HCT116 (cell line): ENCODE measurements at regions not wholly inside any gene's neighbourhood (a gene's known extent, or its start where the extent isn't known, plus 50 kb on each side); places are given as distances from the start of the nearest gene placed in this dataset.

Experiments
- ATAC-seq: fragments of 200-7000 bp; cut with Tn5 transposase; 2 replicates; pipeline ENCODE4 v1.9.1; 2020; ENCODE audit warnings: mild to moderate bottlenecking, moderate library complexity
- BruUV-seq: library from RNA; stranded (reverse); fragments of 400-500 nt; replicated peaks from 2 replicates; lab custom pipeline; 2021; lab: Mats Ljungman, UMichigan
- CTCF ChIA-PET: fragments of 300-600 bp; sonication (Branson Sonifier 250); formaldehyde crosslinking; loops from one replicate; lab custom pipeline; 2021; ENCODE audit warnings: antibody characterized with exemption; lab: Charles Lee
- POLR2A ChIA-PET: fragments of 300-600, 350-600 bp; sonication (Branson Sonifier 250); formaldehyde crosslinking; loops from one replicate; lab custom pipeline; 2021; ENCODE audit warnings: antibody characterized with exemption; lab: Charles Lee
- RAD21 ChIA-PET, 2 experiments: fragments of 300-600 bp; sonication (Branson Sonifier 250); formaldehyde crosslinking; loops; one replicate each; lab custom pipeline; 2023; ENCODE audit warnings: low total read pairs in 2 of 2; ENCODE audit not compliant: uncharacterized antibody in 2 of 2, unreplicated experiment in 2 of 2, low non-redundant PET in 1 of 2; lab: Charles Lee
- DNase-seq: peaks from one replicate; pipeline ENCODE4 v3.0.0-alpha.2; 2010; ENCODE audit warnings: low read depth, low spot score
- H2AFZ ChIP-seq: fragments of 200-600 bp; shearing (Covaris generic), sonication (generic); 2 replicates; pipeline ENCODE4 v1.6.1; 2017; ENCODE audit warnings: low read depth, mixed run types, mixed read lengths, antibody characterized with exemption, low read length; ENCODE audit not compliant: poor library complexity, severe bottlenecking
- H3K27ac ChIP-seq: 2 replicates; pipeline ENCODE4 v1.5.1; 2012; ENCODE audit warnings: low read depth, low read length
- H3K27me3 ChIP-seq: fragments of 200-600 bp; sonication (generic); 2 replicates; pipeline ENCODE4 v1.6.1; 2016; ENCODE audit warnings: mixed run types, low read length, mixed read lengths; ENCODE audit not compliant: insufficient read depth
- H3K36me3 ChIP-seq, 2 experiments: fragments of 200-500 bp in 1 of 2; fragments of 200-600 bp in 1 of 2; sonication (Bioruptor generic) in 1 of 2; sonication (generic) in 1 of 2; 2 replicates each; pipeline versions ENCODE4 v1.5.1 to v1.6.1; 2014 to 2016; ENCODE audit warnings: low read length in 2 of 2, inconsistent platforms in 1 of 2, mixed read lengths in 1 of 2, mixed run types in 1 of 2; ENCODE audit not compliant: insufficient read depth in 2 of 2, control insufficient read depth in 1 of 2
- H3K4me1 ChIP-seq, 2 experiments: fragments of 200-600 bp in 1 of 2; sonication (generic) in 1 of 2; 2 replicates each; pipeline versions ENCODE4 v1.5.1 to v1.6.1; 2012 to 2017; ENCODE audit warnings: low read length in 2 of 2, inconsistent platforms in 1 of 2, mild to moderate bottlenecking in 1 of 2, mixed read lengths in 1 of 2, mixed run types in 1 of 2, moderate library complexity in 1 of 2; ENCODE audit not compliant: insufficient read depth in 2 of 2, control insufficient read depth in 1 of 2
- H3K4me2 ChIP-seq: fragments of 200-600 bp; sonication (generic); 2 replicates; pipeline ENCODE4 v1.6.1; 2017; ENCODE audit warnings: mixed run types, low read length, mixed read lengths
- H3K4me3 ChIP-seq, 2 experiments: fragments of 200-600 bp in 1 of 2; sonication (generic) in 1 of 2; replicated peaks in 1 of 2; 2 replicates each; pipeline ENCODE4 v1.5.1; 2011 to 2016; ENCODE audit warnings: low read length in 2 of 2, control low read depth in 1 of 2, low read depth in 1 of 2, mild to moderate bottlenecking in 1 of 2, mixed read lengths in 1 of 2, mixed run types in 1 of 2
- H3K79me2 ChIP-seq: fragments of 200-600 bp; sonication (generic); 2 replicates; pipeline ENCODE4 v1.6.1; 2017; ENCODE audit warnings: mild to moderate bottlenecking, mixed run types, low read length, moderate library complexity, mixed read lengths; ENCODE audit not compliant: insufficient read depth
- H3K9ac ChIP-seq: fragments of 200-600 bp; sonication (generic); 2 replicates; pipeline ENCODE4 v1.6.1; 2016; ENCODE audit warnings: low read length, mixed read lengths
- H3K9me2 ChIP-seq: fragments of 200-600 bp; sonication (generic), shearing (Covaris generic); 2 replicates; pipeline ENCODE4 v1.6.1; 2017; ENCODE audit warnings: mixed run types, mild to moderate bottlenecking, moderate library complexity; ENCODE audit not compliant: insufficient read depth
- H3K9me3 ChIP-seq, 2 experiments: fragments of 200-500 bp in 1 of 2; fragments of 200-600 bp in 1 of 2; sonication (Bioruptor generic) in 1 of 2; sonication (generic) in 1 of 2; 2 replicates each; pipeline ENCODE4 v1.6.1; 2014 to 2017; ENCODE audit warnings: low read length in 2 of 2, mixed read lengths in 2 of 2, inconsistent platforms in 1 of 2, low read depth in 1 of 2, mild to moderate bottlenecking in 1 of 2, mixed run types in 1 of 2, moderate library complexity in 1 of 2; ENCODE audit not compliant: control insufficient read depth in 1 of 2, insufficient read depth in 1 of 2
- H4K20me1 ChIP-seq: fragments of 200-600 bp; sonication (generic), shearing (Covaris generic); 2 replicates; pipeline ENCODE4 v1.6.1; 2017; ENCODE audit warnings: mixed run types, mild to moderate bottlenecking, moderate library complexity; ENCODE audit not compliant: insufficient read depth
- CEBPB ChIP-seq: IDR thresholded peaks from 2 replicates; pipeline ENCODE4 v1.6.1; 2012; ENCODE audit warnings: low read depth
- EGR1 ChIP-seq: IDR thresholded peaks from 2 replicates; pipeline ENCODE4 v1.6.1; 2012; ENCODE audit warnings: low read depth
- ELF1 ChIP-seq: IDR thresholded peaks from 2 replicates; pipeline ENCODE4 v1.6.1; 2012; ENCODE audit warnings: low read depth, borderline replicate concordance
- EZH2 ChIP-seq: fragments of 200-600 bp; sonication (generic); IDR thresholded peaks from 2 replicates; pipeline ENCODE4 v1.6.1; 2017; ENCODE audit warnings: antibody characterized with exemption, mixed run types
- FOSL1 ChIP-seq: IDR thresholded peaks from 2 replicates; pipeline ENCODE4 v1.6.1; 2012; ENCODE audit warnings: low read depth
- JUND ChIP-seq: IDR thresholded peaks from 2 replicates; pipeline ENCODE4 v1.6.1; 2012
- POLR2A ChIP-seq: IDR thresholded peaks from 2 replicates; pipeline ENCODE4 v1.7.0; 2011; ENCODE audit warnings: borderline replicate concordance; ENCODE audit not compliant: insufficient read depth, insufficient read length; ENCODE audit errors: extremely low read depth
- POLR2AphosphoS5 ChIP-seq: IDR thresholded peaks from 2 replicates; pipeline ENCODE4 v1.6.1; 2011; ENCODE audit warnings: mild to moderate bottlenecking, low read depth, low read length, moderate library complexity
- RAD21 ChIP-seq: IDR thresholded peaks from 2 replicates; pipeline ENCODE4 v1.6.1; 2012; ENCODE audit warnings: low read depth, mild to moderate bottlenecking
- REST ChIP-seq: IDR thresholded peaks from 2 replicates; pipeline ENCODE4 v1.6.1; 2012; ENCODE audit warnings: low read depth
- SP1 ChIP-seq: IDR thresholded peaks from 2 replicates; pipeline ENCODE4 v1.6.1; 2012; ENCODE audit warnings: low read depth
- SRF ChIP-seq: IDR thresholded peaks from 2 replicates; pipeline ENCODE4 v1.6.1; 2012; ENCODE audit warnings: low read depth
- TCF7L2 ChIP-seq: IDR thresholded peaks from 2 replicates; pipeline ENCODE4 v1.7.0; 2011; ENCODE audit warnings: borderline replicate concordance, inconsistent platforms; ENCODE audit not compliant: insufficient read depth, insufficient read length; ENCODE audit errors: extremely low read depth
- YY1 ChIP-seq: IDR thresholded peaks from 2 replicates; pipeline ENCODE4 v1.6.1; 2011; ENCODE audit warnings: low read length, low read depth, moderate library complexity, mild to moderate bottlenecking; ENCODE audit not compliant: insufficient replicate concordance; ENCODE audit errors: extremely low read depth
- ZFX ChIP-seq: fragments of 450-650 bp; IDR thresholded peaks from 2 replicates; pipeline ENCODE4 v1.6.1; 2017
- intact Hi-C: fragments of 100-400 bp; cut with micrococcal nuclease; formaldehyde crosslinking; loops from 2 replicates; pipeline ENCODE4 v1.10.0; 2022
- TF ChIP-seq, protein P1 (sequence below), 3 experiments: fragments of 200-600 bp in 1 of 3; sonication (generic) in 1 of 3; IDR thresholded peaks in 2 of 3; conservative IDR thresholded peaks in 1 of 3; 2 replicates each; pipeline ENCODE4 v1.5.1; 2012 to 2017; ENCODE audit warnings: low read depth in 2 of 3, low read length in 2 of 3, antibody characterized with exemption in 1 of 3, borderline replicate concordance in 1 of 3, control low read depth in 1 of 3, mild to moderate bottlenecking in 1 of 3, mixed read lengths in 1 of 3, mixed run types in 1 of 3, moderate library complexity in 1 of 3; ENCODE audit not compliant: insufficient read depth in 1 of 3
- TF ChIP-seq, protein P2 (sequence below): IDR thresholded peaks from 2 replicates; pipeline ENCODE4 v1.6.1; 2011; ENCODE audit warnings: mild to moderate bottlenecking, low read length, moderate library complexity; ENCODE audit not compliant: insufficient replicate concordance; ENCODE audit errors: extremely low read depth
- TF ChIP-seq, protein P3 (sequence below): IDR thresholded peaks from 2 replicates; pipeline ENCODE4 v1.6.1; 2012

- TF ChIP-seq, protein P1, sequence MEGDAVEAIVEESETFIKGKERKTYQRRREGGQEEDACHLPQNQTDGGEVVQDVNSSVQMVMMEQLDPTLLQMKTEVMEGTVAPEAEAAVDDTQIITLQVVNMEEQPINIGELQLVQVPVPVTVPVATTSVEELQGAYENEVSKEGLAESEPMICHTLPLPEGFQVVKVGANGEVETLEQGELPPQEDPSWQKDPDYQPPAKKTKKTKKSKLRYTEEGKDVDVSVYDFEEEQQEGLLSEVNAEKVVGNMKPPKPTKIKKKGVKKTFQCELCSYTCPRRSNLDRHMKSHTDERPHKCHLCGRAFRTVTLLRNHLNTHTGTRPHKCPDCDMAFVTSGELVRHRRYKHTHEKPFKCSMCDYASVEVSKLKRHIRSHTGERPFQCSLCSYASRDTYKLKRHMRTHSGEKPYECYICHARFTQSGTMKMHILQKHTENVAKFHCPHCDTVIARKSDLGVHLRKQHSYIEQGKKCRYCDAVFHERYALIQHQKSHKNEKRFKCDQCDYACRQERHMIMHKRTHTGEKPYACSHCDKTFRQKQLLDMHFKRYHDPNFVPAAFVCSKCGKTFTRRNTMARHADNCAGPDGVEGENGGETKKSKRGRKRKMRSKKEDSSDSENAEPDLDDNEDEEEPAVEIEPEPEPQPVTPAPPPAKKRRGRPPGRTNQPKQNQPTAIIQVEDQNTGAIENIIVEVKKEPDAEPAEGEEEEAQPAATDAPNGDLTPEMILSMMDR (IDR thresholded peaks at IDR 0.05 in 2 of 3, conservative IDR thresholded peaks at IDR 0.05 in 1 of 3; ENCODE audit: borderline replicate concordance in 1 of 3, insufficient read depth in 1 of 3, low read depth in 2 of 3, low read length in 2 of 3) = no peak
- no peak for TF ChIP-seq EGR1
These were observed 470.9 kb downstream of the ETS1 start (continued) for GRCh38 chr11:128116447-128116846.

- intact Hi-C loops = no loop called here
- H3K27ac ChIP-seq = no peak overlapping the region
- no peaks in the 10 kb centered on the region for H3K9me2 ChIP-seq
- no peaks in the 10 kb centered on the region for H4K20me1 ChIP-seq
- no peak overlapping the region for H3K4me2 ChIP-seq
- no TSS peak for BruUV-seq
- H3K79me2 ChIP-seq = no peaks in the 10 kb centered on the region
- DNase-seq = no peak
- H2AFZ ChIP-seq = no peak overlapping the region
- RAD21 ChIA-PET = no interaction called here
- H3K9me3 ChIP-seq = no peaks in the 10 kb centered on the region
- H3K36me3 ChIP-seq = no peaks in the 10 kb centered on the region
- 0 out of 2 replicates have a peak, but pooled peaks cover 5% of the 10 kb centered on the region for H3K27me3 ChIP-seq
- CTCF ChIA-PET = no interaction called here
- POLR2A ChIA-PET = no interaction called here
- no peak for ATAC-seq
- H3K4me1 ChIP-seq = no peaks in the 10 kb centered on the region
- no peak overlapping the region for H3K4me3 ChIP-seq
- TF ChIP-seq, protein P2, sequence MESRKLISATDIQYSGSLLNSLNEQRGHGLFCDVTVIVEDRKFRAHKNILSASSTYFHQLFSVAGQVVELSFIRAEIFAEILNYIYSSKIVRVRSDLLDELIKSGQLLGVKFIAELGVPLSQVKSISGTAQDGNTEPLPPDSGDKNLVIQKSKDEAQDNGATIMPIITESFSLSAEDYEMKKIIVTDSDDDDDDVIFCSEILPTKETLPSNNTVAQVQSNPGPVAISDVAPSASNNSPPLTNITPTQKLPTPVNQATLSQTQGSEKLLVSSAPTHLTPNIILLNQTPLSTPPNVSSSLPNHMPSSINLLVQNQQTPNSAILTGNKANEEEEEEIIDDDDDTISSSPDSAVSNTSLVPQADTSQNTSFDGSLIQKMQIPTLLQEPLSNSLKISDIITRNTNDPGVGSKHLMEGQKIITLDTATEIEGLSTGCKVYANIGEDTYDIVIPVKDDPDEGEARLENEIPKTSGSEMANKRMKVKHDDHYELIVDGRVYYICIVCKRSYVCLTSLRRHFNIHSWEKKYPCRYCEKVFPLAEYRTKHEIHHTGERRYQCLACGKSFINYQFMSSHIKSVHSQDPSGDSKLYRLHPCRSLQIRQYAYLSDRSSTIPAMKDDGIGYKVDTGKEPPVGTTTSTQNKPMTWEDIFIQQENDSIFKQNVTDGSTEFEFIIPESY = no peak
- TF ChIP-seq, protein P3, sequence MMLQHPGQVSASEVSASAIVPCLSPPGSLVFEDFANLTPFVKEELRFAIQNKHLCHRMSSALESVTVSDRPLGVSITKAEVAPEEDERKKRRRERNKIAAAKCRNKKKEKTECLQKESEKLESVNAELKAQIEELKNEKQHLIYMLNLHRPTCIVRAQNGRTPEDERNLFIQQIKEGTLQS = no peak
- TF ChIP-seq REST (no peak), ZFX (no peak), POLR2A (no peak), EZH2 (no peak), RAD21 (no peak), TCF7L2 (no peak), SP1 (no peak), SRF (no peak), CEBPB (no peak), FOSL1 (no peak), JUND (no peak), POLR2AphosphoS5 (no peak), ELF1 (no peak), YY1 (no peak)
- H3K9ac ChIP-seq = no peak overlapping the region
These were observed 481.4 kb downstream of the ETS1 start for GRCh38 chr11:128105950-128106349.
